H1 (cell line): ENCODE measurements at regions not wholly inside any gene's neighbourhood (a gene's known extent, or its start where the extent isn't known, plus 50 kb on each side); places are given as distances from the start of the nearest gene placed in this dataset.

ENCODE experiments used
- TAF1 ChIP-seq: IDR thresholded peaks from 2 replicates; pipeline ENCODE4 v1.6.1; 2011; ENCODE audit warnings: mild to moderate bottlenecking, low read depth, low read length
- TF ChIP-seq, protein P1 (sequence below), 3 experiments: IDR thresholded peaks; 1 replicate in 2 of 3; 2 replicates in 1 of 3; pipeline versions ENCODE4 v1.5.1 to v1.6.1; 2011; ENCODE audit warnings: low read length in 3 of 3, mild to moderate bottlenecking in 3 of 3, inconsistent platforms in 2 of 3, low read depth in 1 of 3, moderate library complexity in 1 of 3; ENCODE audit not compliant: insufficient read depth in 1 of 3; ENCODE audit errors: control extremely low read depth in 1 of 3

DNA sequence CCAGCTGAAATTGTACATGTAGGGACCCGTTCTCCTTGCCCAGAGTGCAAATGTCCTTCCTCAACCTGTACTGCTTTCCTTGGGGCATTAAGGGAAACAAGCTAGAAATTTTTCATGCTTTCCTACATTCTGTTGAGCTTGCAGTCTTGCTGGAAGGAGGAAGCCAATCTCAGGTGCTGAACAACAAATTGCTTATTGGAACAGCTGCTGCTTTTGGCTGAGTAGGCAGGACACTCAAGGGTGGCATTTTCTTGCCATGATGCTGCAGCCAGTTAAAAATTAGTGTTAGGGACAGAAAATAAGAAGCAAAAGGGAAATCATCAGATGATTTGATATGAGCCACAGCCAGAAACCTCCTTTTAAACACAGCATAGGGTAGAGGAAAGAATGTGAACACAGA lies 223.7 kb downstream of the QDPR start:
- TF ChIP-seq TAF1, result no peak
- TF ChIP-seq, protein P1, sequence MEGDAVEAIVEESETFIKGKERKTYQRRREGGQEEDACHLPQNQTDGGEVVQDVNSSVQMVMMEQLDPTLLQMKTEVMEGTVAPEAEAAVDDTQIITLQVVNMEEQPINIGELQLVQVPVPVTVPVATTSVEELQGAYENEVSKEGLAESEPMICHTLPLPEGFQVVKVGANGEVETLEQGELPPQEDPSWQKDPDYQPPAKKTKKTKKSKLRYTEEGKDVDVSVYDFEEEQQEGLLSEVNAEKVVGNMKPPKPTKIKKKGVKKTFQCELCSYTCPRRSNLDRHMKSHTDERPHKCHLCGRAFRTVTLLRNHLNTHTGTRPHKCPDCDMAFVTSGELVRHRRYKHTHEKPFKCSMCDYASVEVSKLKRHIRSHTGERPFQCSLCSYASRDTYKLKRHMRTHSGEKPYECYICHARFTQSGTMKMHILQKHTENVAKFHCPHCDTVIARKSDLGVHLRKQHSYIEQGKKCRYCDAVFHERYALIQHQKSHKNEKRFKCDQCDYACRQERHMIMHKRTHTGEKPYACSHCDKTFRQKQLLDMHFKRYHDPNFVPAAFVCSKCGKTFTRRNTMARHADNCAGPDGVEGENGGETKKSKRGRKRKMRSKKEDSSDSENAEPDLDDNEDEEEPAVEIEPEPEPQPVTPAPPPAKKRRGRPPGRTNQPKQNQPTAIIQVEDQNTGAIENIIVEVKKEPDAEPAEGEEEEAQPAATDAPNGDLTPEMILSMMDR (IDR thresholded peaks at IDR 0.05; ENCODE audit: control extremely low read depth in 1 of 3, insufficient read depth in 1 of 3, low read depth in 1 of 3, low read length in 3 of 3), result no peak
